Effector memory CD8-positive, alpha-beta T cell (primary cell): ENCODE measurements at regions not wholly inside any gene's neighbourhood (a gene's known extent, or its start where the extent isn't known, plus 50 kb on each side); places are given as distances from the start of the nearest gene placed in this dataset.

ENCODE experiments used
- ATAC-seq: fragments of 150-1000 bp; cut with Tn5 transposase; replicated peaks from 2 replicates; pipeline ENCODE4 v1.10.0; 2021; ENCODE audit warnings: mild to moderate bottlenecking, moderate library complexity
- DNase-seq, 3 experiments: peaks; one replicate each; pipeline ENCODE4 v3.0.0; 2021
- H3K27ac Mint-ChIP-seq, 2 donors: one replicate each; pipeline ENCODE4 v1.8.0; 2022; ENCODE audit warnings: mild to moderate bottlenecking in 2 of 2, mixed read lengths in 2 of 2, moderate library complexity in 2 of 2
- H3K27me3 Mint-ChIP-seq, 2 donors: one replicate each; pipeline ENCODE4 v1.8.0; 2022; ENCODE audit warnings: mixed read lengths in 2 of 2
- H3K36me3 Mint-ChIP-seq: one replicate; pipeline ENCODE4 v1.8.0; 2022; ENCODE audit warnings: mild to moderate bottlenecking, moderate library complexity, mixed read lengths; ENCODE audit not compliant: insufficient read depth
- H3K4me1 Mint-ChIP-seq, 2 donors: one replicate each; pipeline ENCODE4 v1.8.0; 2022; ENCODE audit warnings: low read depth in 2 of 2, mixed read lengths in 2 of 2
- H3K4me3 Mint-ChIP-seq, 2 donors: one replicate each; pipeline ENCODE4 v1.8.0; 2022; ENCODE audit warnings: mild to moderate bottlenecking in 2 of 2, mixed read lengths in 2 of 2, moderate library complexity in 2 of 2
- H3K9me3 Mint-ChIP-seq, 2 donors: one replicate each; pipeline ENCODE4 v1.8.0; 2022; ENCODE audit warnings: mixed read lengths in 2 of 2

DNA sequence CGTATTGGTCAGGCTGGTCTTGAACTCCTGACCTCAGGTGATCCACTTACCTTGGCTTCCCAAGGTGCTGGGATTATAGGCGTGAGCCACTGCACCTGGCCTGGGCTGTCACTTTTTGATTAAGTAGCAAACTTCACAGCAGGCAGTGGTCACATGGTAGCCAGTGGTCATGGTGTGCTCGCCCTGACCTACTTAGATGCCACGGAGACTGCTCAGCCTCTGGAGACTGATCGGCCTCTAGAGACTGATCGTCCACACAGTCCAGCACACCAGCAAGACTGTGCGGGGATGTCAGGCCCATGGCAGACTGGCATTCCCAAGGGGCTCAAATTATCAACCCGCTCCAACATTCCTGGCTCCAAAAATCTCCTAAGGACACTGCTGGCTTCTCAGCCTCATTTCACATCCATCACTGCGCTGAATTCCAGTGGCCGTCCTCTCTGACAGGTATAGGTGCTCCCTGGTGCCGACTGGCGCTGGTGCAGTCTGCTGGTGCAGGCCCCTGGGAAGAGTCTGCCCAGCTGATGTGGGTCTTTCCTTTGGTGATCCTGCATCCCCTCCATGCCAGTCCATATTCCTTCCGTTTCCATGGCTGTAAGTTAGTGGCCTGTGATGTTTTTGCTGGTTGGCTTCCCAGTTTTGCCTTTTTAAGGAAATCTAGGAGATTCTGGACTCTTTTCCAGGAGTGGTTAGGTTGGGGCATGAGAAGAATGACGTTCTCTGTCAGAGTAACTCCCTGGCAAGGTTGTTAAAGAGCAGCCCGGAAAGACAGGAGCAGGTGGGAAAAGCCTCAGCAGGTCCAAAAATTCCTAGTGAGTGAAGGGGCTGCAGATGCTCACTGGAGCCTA lies 374.5 kb upstream of the HS6ST1 start:
- ATAC-seq (no peak), DNase-seq (no peak)
- Mint-ChIP-seq H3K4me3 (no peak overlapping the region), H3K27ac (no peak overlapping the region), H3K4me1 (peaks cover 0 to 2% of the 10 kb centered on the region in 2 donors), H3K27me3 (peaks cover 10 to 58% of the 10 kb centered on the region in 2 donors), H3K36me3 (peaks cover 2% of the 10 kb centered on the region), H3K9me3 (no peaks in the 10 kb centered on the region)

DNA sequence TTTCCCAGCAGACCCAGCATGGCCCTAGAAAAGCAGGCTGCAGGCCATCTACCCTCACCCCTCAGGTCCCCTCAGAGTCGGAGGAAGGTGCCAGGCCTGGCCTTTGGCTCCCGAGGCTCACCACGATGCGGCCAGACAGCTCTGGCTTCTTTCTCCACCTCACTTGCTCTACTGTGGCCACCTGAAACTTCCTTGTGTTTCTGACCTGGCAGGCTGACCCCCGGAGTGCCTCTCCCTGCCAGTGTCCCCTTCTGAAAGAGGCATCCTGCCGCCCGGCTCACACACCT lies 375.0 kb upstream of the HS6ST1 start:
- H3K27me3 Mint-ChIP-seq, result peaks cover 10 to 58% of the 10 kb centered on the region in 2 donors

DNA sequence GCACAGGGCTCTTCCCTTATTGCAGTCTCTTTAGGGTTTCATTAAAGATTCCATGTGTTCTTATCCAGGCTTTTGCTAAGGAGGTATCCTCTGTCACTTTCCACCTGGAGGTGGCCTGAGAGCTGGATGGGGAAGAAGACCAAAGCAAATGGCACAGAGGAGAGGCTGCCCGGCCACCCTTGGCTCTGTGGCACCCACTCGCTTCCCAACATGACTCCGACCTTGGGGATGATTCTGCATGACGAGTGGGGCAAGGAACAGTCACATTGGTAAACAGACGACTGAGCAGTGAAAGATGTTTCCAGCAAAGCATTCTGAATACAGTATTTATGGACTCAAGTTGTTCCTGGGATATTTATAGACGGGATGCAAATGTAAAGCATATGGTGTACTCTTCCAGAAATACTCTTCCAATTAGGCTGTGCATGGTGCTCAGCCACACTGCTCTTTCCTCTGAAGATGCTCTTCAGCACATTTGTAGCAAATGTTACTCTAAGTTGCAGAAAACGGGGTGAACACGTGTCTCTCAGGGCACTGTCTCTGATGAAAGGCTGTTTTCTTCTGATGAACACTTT lies 377.1 kb upstream of the HS6ST1 start:
- H3K4me3 Mint-ChIP-seq, result no peak overlapping the region
- no peak overlapping the region for H3K27ac Mint-ChIP-seq
- DNase-seq (no peak), ATAC-seq (no peak)
- H3K36me3 Mint-ChIP-seq, result peaks cover 2% of the 10 kb centered on the region
- peaks cover 10 to 44% of the 10 kb centered on the region in 2 donors for H3K27me3 Mint-ChIP-seq
- H3K4me1 Mint-ChIP-seq, result peaks cover 0 to 2% of the 10 kb centered on the region in 2 donors
- no peaks in the 10 kb centered on the region for H3K9me3 Mint-ChIP-seq

More for the DNA sequence above, 375.0 kb upstream of the HS6ST1 start:
- H3K36me3 Mint-ChIP-seq, result peaks cover 2% of the 10 kb centered on the region
- no peak overlapping the region for H3K27ac Mint-ChIP-seq
- ATAC-seq (no peak), DNase-seq (no peak)
- no peaks in the 10 kb centered on the region for H3K9me3 Mint-ChIP-seq
- H3K4me3 Mint-ChIP-seq, result no peak overlapping the region
- peaks cover 0 to 2% of the 10 kb centered on the region in 2 donors for H3K4me1 Mint-ChIP-seq

DNA sequence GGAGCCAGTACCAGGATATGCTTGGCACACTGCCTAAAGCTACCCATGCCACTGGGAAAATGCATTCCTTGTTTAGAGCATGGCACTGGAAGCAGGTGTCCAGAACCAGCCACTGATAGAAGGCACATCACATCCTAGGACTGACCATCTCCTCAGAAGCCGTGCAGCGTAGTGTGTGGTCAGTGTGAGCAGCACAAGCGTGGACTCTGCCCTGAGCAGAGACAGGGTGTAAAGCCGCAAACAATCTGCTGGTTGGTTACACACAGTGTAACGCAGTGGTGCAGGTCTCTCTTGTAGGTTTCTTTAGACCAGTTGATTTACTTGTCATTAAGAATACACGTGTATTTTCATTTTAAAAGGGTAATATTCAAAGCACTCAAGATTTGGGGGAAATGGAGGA lies 377.8 kb upstream of the HS6ST1 start:
- no peak for ATAC-seq
- Mint-ChIP-seq H3K36me3 (peaks cover 2% of the 10 kb centered on the region), H3K27me3 (peaks cover 10 to 38% of the 10 kb centered on the region in 2 donors), H3K27ac (no peak overlapping the region), H3K9me3 (no peaks in the 10 kb centered on the region), H3K4me1 (no peaks in the 10 kb centered on the region), H3K4me3 (no peak overlapping the region)
- no peak for DNase-seq

DNA sequence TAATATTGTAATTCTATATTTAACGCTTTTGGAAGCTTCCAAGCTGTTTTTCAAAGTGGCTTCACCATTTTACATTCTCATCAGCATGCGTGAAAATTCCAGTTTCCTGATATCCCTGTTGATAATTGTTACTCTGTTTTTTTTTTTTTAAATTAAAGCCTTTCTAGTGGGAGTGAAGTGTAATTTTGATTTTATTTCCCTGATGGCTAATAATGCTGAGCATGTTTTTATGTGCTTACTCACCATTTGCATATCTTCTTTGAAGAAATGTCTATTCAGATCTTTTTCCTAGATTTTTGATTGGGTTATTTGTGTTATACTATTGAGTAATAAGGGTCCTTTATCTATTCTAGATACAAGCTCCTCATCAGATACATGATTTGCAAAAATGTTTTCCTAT lies 382.8 kb upstream of the HS6ST1 start:
- DNase-seq (no peak), ATAC-seq (no peak)
- H3K9me3 Mint-ChIP-seq, result no peaks in the 10 kb centered on the region
- peaks cover 4 to 9% of the 10 kb centered on the region in 2 donors for H3K27me3 Mint-ChIP-seq
- H3K4me3 Mint-ChIP-seq, result no peak overlapping the region
- H3K27ac Mint-ChIP-seq, result no peak overlapping the region
- H3K36me3 Mint-ChIP-seq, result no peaks in the 10 kb centered on the region
- no peaks in the 10 kb centered on the region for H3K4me1 Mint-ChIP-seq

DNA sequence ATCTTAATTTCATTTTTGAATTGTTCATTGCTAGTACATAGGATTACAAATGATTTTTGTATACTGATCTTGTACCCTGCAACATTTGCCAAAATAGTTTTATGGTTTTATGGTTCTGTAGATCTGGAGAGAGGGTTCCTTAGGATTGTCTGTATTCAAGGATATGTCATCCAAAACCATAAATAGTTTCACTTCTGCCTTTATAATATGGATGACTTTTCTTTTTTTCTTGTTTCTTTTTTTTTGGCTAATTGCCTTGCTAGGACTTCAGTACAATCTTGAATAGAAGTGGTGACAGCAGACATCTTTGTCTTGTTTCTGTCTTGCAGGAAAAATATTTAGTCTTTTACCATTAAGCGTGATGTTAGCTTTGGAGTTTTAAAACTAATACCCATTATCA lies 383.9 kb upstream of the HS6ST1 start:
- DNase-seq, result no peak
- H3K27ac Mint-ChIP-seq, result no peak overlapping the region
- H3K36me3 Mint-ChIP-seq, result no peaks in the 10 kb centered on the region
- no peak for ATAC-seq
- H3K4me1 Mint-ChIP-seq, result no peaks in the 10 kb centered on the region
- H3K9me3 Mint-ChIP-seq, result no peaks in the 10 kb centered on the region
- H3K4me3 Mint-ChIP-seq, result no peak overlapping the region
- peaks cover 0 to 3% of the 10 kb centered on the region in 2 donors for H3K27me3 Mint-ChIP-seq

DNA sequence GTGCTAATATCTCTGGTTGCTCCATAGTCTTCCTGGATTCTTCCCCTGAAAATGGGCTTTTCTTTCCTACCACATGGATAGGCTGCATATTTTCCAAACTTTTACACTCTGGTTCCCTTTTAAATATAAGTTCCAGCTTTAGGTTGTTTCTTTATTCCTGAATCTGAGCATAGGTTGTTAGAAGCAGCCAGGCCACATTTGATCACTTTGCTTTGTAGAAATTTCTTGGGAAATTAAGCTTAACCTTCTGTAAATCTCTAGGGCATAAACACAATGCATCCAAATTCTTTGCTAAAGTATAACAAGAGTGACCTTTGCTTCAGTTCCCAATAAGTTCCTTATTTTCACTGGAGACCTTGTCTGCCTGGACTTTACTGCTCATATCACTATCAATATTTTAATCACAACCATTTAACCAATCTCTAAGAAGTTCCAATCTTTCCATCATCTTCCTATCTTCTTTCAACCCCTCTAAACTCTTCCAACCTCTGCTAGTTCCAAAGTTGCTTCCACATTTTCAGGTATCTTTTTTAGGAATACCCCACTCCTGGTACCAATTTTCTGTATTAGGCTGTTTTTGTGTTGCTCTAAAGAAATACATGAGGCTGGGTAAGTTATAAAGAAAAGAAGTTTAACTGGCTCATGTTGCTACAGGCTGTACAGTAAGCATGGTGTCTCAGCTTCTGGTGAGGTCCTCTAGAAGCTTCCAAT lies 389.6 kb upstream of the HS6ST1 start:
- H3K9me3 Mint-ChIP-seq, result peaks cover 12 to 27% of the 10 kb centered on the region in 2 donors
- no peaks in the 10 kb centered on the region for H3K36me3 Mint-ChIP-seq
- DNase-seq (no peak), ATAC-seq (no peak)
- H3K27ac Mint-ChIP-seq, result no peak overlapping the region
- no peak overlapping the region for H3K4me3 Mint-ChIP-seq
- no peaks in the 10 kb centered on the region for H3K4me1 Mint-ChIP-seq
- H3K27me3 Mint-ChIP-seq, result peaks cover 0 to 9% of the 10 kb centered on the region in 2 donors

DNA sequence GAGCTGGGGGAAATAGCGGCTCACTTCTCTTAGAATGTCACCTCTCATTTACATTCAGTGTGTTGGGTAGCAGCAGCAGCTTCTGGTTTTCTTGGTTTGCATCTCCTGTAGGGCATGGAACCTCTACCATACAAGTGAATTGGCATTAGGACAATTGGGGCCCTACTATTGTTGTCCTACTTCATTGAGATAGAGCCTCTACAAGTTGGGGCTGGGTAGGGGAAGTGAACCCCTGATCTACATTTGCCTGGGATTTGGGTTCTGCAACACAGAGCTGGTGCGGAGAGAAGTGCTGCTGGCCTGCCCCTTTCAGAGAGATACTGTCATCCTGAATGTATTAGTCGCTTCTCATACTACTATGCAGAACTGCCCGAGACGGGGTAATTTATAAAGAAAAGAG lies 391.6 kb upstream of the HS6ST1 start:
- no peaks in the 10 kb centered on the region for H3K36me3 Mint-ChIP-seq
- H3K9me3 Mint-ChIP-seq, result peaks cover 12 to 27% of the 10 kb centered on the region in 2 donors
- DNase-seq (no peak), ATAC-seq (no peak)
- H3K4me3 Mint-ChIP-seq, result no peak overlapping the region
- no peaks in the 10 kb centered on the region for H3K4me1 Mint-ChIP-seq
- H3K27ac Mint-ChIP-seq, result no peak overlapping the region
- peaks cover 14 to 16% of the 10 kb centered on the region in 2 donors for H3K27me3 Mint-ChIP-seq

DNA sequence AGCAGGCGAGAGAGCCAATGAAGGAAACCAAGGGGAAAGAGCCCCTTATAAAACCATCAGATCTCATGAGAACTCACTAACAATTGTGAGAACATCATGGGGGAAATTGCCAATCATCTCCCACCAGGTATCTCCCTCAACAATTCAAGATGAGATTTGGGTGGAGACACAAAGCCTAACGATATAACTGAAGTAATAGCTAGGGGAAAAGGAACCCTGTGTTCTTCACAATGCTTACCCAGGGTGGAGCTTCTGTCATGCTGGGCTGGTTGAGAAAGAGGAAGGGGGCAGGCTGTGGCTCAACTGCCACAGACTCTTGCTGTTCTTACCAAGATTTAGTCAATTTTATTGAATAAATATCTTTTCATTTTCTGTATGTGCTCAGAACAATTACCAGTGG lies 392.1 kb upstream of the HS6ST1 start:
- no peak for ATAC-seq
- Mint-ChIP-seq H3K36me3 (no peaks in the 10 kb centered on the region), H3K4me1 (no peaks in the 10 kb centered on the region), H3K4me3 (no peak overlapping the region), H3K27me3 (peaks cover 19 to 21% of the 10 kb centered on the region in 2 donors), H3K27ac (no peak overlapping the region), H3K9me3 (peaks cover 12 to 27% of the 10 kb centered on the region in 2 donors)
- no peak for DNase-seq

DNA sequence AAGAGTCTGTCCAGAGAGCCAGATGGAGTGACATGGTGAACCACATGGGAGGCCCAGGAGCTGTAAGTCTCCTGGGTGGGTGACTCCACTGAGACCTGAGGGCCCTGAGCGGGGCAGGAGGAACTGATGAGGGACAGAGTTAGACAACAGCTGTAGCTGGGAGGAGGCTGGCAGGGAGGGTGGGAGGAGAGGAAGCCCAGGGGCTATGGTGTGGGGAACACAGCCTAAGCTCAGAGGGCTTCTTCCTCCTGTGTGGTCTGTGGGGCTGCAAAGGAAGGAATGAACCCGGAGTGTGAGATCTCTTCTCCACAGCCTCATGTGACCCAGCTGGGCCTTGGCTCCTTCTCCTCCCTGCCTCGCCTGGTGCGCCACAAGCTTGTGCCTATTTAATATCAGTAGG lies 395.6 kb upstream of the HS6ST1 start:
- H3K27ac Mint-ChIP-seq, result no peak overlapping the region
- ATAC-seq, result no peak
- no peaks in the 10 kb centered on the region for H3K4me1 Mint-ChIP-seq
- H3K36me3 Mint-ChIP-seq, result no peaks in the 10 kb centered on the region
- H3K27me3 Mint-ChIP-seq, result peaks cover 32 to 40% of the 10 kb centered on the region in 2 donors
- no peak overlapping the region for H3K4me3 Mint-ChIP-seq
- DNase-seq, result no peak
- peaks cover 6 to 14% of the 10 kb centered on the region in 2 donors for H3K9me3 Mint-ChIP-seq

DNA sequence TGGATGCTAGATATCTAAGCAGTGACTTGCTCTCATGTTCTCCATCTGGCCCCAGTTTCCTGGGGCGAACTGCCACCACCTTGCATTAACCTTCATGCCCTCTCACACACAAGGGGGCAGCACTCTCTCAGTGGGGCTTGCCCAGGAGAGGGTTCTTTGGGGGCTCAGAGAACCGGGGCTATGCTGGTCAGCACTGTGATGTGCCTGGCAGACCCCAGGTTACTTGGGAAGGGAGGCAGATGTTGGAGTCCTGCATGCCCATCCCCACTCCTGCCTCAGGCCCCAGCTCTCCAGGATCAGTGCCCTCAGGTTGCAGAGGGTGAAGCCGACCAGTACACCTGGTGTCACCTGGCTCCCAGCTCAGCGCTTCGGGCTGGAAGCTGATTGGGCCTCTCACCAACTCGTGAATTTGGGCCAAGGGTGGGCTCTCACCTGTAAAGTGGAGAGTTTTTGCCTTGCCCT lies 396.2 kb upstream of the HS6ST1 start:
- Mint-ChIP-seq H3K27ac (no peak overlapping the region), H3K36me3 (no peaks in the 10 kb centered on the region), H3K4me3 (no peak overlapping the region), H3K4me1 (no peaks in the 10 kb centered on the region), H3K9me3 (peaks cover 6 to 8% of the 10 kb centered on the region in 2 donors), H3K27me3 (peaks cover 32 to 40% of the 10 kb centered on the region in 2 donors)
- ATAC-seq (no peak), DNase-seq (no peak)

DNA sequence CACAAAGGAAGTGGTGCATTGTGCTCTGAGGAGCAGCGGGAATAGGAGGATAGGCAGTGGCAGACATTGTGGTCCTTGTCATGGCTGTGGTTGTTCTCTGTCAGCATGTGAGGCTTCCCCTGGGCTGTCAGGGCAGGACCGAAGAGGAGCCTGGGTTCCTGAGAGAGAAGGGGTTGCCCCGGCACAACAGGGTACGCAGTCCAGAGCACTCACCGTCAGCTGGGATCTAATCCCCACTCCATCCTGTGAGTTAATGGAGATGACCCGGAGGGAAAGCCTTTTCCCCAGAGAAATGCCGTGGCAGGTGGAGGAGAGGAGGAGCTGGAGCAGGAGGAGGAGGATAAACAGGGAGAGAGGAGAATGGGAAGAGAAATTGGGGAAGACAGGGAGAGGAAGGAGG lies 396.7 kb upstream of the HS6ST1 start:
- peaks cover 32 to 40% of the 10 kb centered on the region in 2 donors for H3K27me3 Mint-ChIP-seq

DNA sequence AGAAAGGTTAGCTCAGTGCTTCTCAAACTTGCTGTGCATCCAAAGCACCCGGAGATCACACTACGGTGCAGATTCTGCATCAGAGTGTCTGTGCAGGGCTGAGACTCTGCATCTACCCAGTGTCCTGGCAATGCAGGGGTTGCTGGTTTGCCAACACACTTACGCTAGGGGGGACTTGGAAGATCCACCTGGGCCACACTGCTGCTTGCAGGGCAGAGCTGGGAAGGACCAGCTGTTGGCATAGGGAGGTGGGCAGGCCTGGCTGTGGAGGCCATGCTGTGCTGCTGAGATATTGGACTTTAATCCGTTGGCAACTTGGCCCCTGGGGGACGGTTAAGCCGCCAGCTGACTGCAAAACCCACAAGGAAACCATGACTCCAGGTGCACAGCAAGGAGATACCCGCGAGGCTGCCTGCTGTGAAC lies 397.6 kb upstream of the HS6ST1 start:
- DNase-seq (no peak), ATAC-seq (no peak)
- H3K4me1 Mint-ChIP-seq, result no peaks in the 10 kb centered on the region
- H3K27me3 Mint-ChIP-seq, result peaks cover 32 to 40% of the 10 kb centered on the region in 2 donors
- no peak overlapping the region for H3K27ac Mint-ChIP-seq
- H3K9me3 Mint-ChIP-seq, result no peaks in the 10 kb centered on the region
- no peak overlapping the region for H3K4me3 Mint-ChIP-seq
- H3K36me3 Mint-ChIP-seq, result no peaks in the 10 kb centered on the region

More for the DNA sequence above, 396.7 kb upstream of the HS6ST1 start:
- no peaks in the 10 kb centered on the region for H3K4me1 Mint-ChIP-seq
- peaks cover 2 to 3% of the 10 kb centered on the region in 2 donors for H3K9me3 Mint-ChIP-seq
- no peak overlapping the region for H3K27ac Mint-ChIP-seq
- no peak overlapping the region for H3K4me3 Mint-ChIP-seq
- no peak for ATAC-seq
- DNase-seq, result no peak
- no peaks in the 10 kb centered on the region for H3K36me3 Mint-ChIP-seq
